Adrenal gland (tissue), 9 donors: ENCODE measurements at regions not wholly inside any gene's neighbourhood (a gene's known extent, or its start where the extent isn't known, plus 50 kb on each side); places are given as distances from the start of the nearest gene placed in this dataset.
"Not testable (repeated sequence)": the region's sequence is repeated elsewhere in the genome, so short reads cannot be mapped to it uniquely, and the experiment has no call there.

Source experiments
- DNase-seq, 7 donors: peaks; one replicate each; pipeline ENCODE4 v3.0.0-alpha.2; 2019 to 2020
- H3K27ac ChIP-seq, 5 donors: fragments of 200-600 bp; sonication (generic) in 4 of 5; 1 replicate in 3 of 5; 2 replicates in 2 of 5; pipeline versions ENCODE4 v1.5.1 to v1.8.0; 2016 to 2020; ENCODE audit warnings: mild to moderate bottlenecking in 1 of 5
- H3K27me3 ChIP-seq: fragments of 200-600 bp; 2 replicates; pipeline ENCODE4 v1.8.0; 2021
- H3K36me3 ChIP-seq, 2 donors: fragments of 200-600 bp; replicated peaks in 1 of 2; 1 replicate in 1 of 2; 2 replicates in 1 of 2; pipeline versions ENCODE4 v1.5.1 to v1.8.0; 2018 to 2022
- H3K4me1 ChIP-seq, 2 donors: fragments of 200-600 bp; replicated peaks in 1 of 2; 1 replicate in 1 of 2; 2 replicates in 1 of 2; pipeline versions ENCODE4 v1.5.1 to v1.8.0; 2018 to 2021
- H3K4me3 ChIP-seq, 4 donors: fragments of 200-600 bp; sonication (generic) in 3 of 4; one replicate each; pipeline ENCODE4 v1.5.1; 2016 to 2018
- H3K9me3 ChIP-seq, 3 donors: fragments of 200-600 bp; sonication (generic) in 1 of 3; replicated peaks in 1 of 3; 1 replicate in 2 of 3; 2 replicates in 1 of 3; pipeline versions ENCODE4 v1.5.1 to v1.8.0; 2016 to 2021
- CTCF ChIP-seq, 6 experiments: fragments of 450-650 bp in 4 of 6; fragments of 200-600 bp in 2 of 6; sonication (generic) in 1 of 6; IDR thresholded peaks; 1 replicate in 5 of 6; 2 replicates in 1 of 6; pipeline versions ENCODE4 v1.5.1 to v1.8.0; 2016 to 2021; ENCODE audit warnings: antibody characterized with exemption in 6 of 6, mild to moderate bottlenecking in 2 of 6, moderate library complexity in 1 of 6
- POLR2A ChIP-seq, 2 donors: fragments of 450-650 bp; IDR thresholded peaks; one replicate each; pipeline ENCODE4 v1.6.1; 2017; ENCODE audit warnings: antibody characterized with exemption in 2 of 2, mild to moderate bottlenecking in 2 of 2, moderate library complexity in 1 of 2
- WGBS, 4 donors: extraction: QIAGEN DNeasy Blood & Tissue Kit in 2 of 4; methylation state at CpG; one replicate each; pipeline versions ENCODE4 v1.1.5 to v1.1.7; 2013 to 2017; 5-methylcytosine and 5-hydroxymethylcytosine counted together
- intact Hi-C, 2 donors: fragments of 100-400 bp; cut with DNase I; formaldehyde crosslinking; loops; one replicate each; pipeline versions ENCODE4 v1.14.1 to v1.15.0; 2022 to 2023
- donor health status: healthy with polysubstance abuse.
- donor health status: Bipolar disorder and iron deficiency.
- donor health status: DM: yes; HTN: yes; CAD: no.
- donor health status: DM: no; HTN: no; CAD: no.
- donor health status: DM: no; HTN: no; CAD: no.

- Histone ChIP-seq H3K36me3 (no peaks in the 10 kb centered on the region), H3K4me1 (no peaks in the 10 kb centered on the region), H3K9me3 (no peaks in the 10 kb centered on the region), H3K27me3 (no peaks in the 10 kb centered on the region), H3K4me3 (no peak overlapping the region), H3K27ac (no peak overlapping the region)
- intact Hi-C loops: no loop called here
- DNase-seq: no peak
- WGBS, 4 donors: 69 to 80% (median 77%) methylated on average over 5 of the region's 5 CpGs
- no peak for TF ChIP-seq POLR2A (IDR thresholded peaks at IDR 0.05)
- no peak for TF ChIP-seq CTCF (IDR thresholded peaks at IDR 0.05)
These were observed 162.0 kb upstream of the SNX2 start for GRCh38 chr5:122612901-122613300.

GRCh38 chr5:122615146-122615545 lies 159.7 kb upstream of the SNX2 start:
- Histone ChIP-seq H3K27me3 (no peaks in the 10 kb centered on the region), H3K36me3 (no peaks in the 10 kb centered on the region), H3K4me1 (no peaks in the 10 kb centered on the region), H3K27ac (no peak overlapping the region), H3K9me3 (no peaks in the 10 kb centered on the region), H3K4me3 (no peak overlapping the region)
- DNase-seq: peak in 3 of 7 donors; percentile 1 to 55 (median 26)
- 27 to 78% (median 37%) methylated on average over 1 of the region's 1 CpG for WGBS, 4 donors
- TF ChIP-seq POLR2A (IDR thresholded peaks at IDR 0.05) (no peak), CTCF (IDR thresholded peaks at IDR 0.05) (no peak)
- intact Hi-C loops: no loop called here

GRCh38 chr5:122615832-122616231 lies 159.0 kb upstream of the SNX2 start:
- Histone ChIP-seq H3K9me3 (no peaks in the 10 kb centered on the region), H3K4me1 (no peaks in the 10 kb centered on the region), H3K4me3 (no peak overlapping the region), H3K27ac (no peak overlapping the region), H3K27me3 (no peaks in the 10 kb centered on the region), H3K36me3 (no peaks in the 10 kb centered on the region)
- TF ChIP-seq CTCF (IDR thresholded peaks at IDR 0.05): no peak
- no peak for TF ChIP-seq POLR2A (IDR thresholded peaks at IDR 0.05)
- DNase-seq: no peak
- intact Hi-C loops: no loop called here

- WGBS, 4 donors: 83 to 90% (median 85%) methylated on average over 5 of the region's 5 CpGs
- DNase-seq, H3K36me3 ChIP-seq, H3K4me3 ChIP-seq, H3K9me3 ChIP-seq, H3K27me3 ChIP-seq, H3K4me1 ChIP-seq, intact Hi-C loops, H3K27ac ChIP-seq: not testable (repeated sequence)
These were observed 156.8 kb upstream of the SNX2 start for GRCh38 chr5:122618046-122618445.

GRCh38 chr5:122620768-122621167 lies 154.1 kb upstream of the SNX2 start:
- DNase-seq, H3K27me3 ChIP-seq, H3K9me3 ChIP-seq, H3K36me3 ChIP-seq, H3K27ac ChIP-seq, intact Hi-C loops, H3K4me3 ChIP-seq, H3K4me1 ChIP-seq: not testable (repeated sequence)
- 75 to 86% (median 84%) methylated on average over 4 of the region's 4 CpGs for WGBS, 4 donors

- intact Hi-C loops, H3K4me1 ChIP-seq, H3K9me3 ChIP-seq, H3K36me3 ChIP-seq, H3K27ac ChIP-seq, H3K27me3 ChIP-seq, DNase-seq, H3K4me3 ChIP-seq: not testable (repeated sequence)
- WGBS, 4 donors: 82 to 96% (median 91%) methylated on average over 4 of the region's 4 CpGs
These were observed 146.2 kb upstream of the SNX2 start for GRCh38 chr5:122628714-122629113.
